ENCODE measurements at regions not wholly inside any gene's neighbourhood (a gene's known extent, or its start where the extent isn't known, plus 50 kb on each side); places are given as distances from the start of the nearest gene placed in this dataset.
"Not testable (repeated sequence)": the region's sequence is repeated elsewhere in the genome, so short reads cannot be mapped to it uniquely, and the experiment has no call there.

GRCh38 chr4:24208691-24209090, 318.8 kb upstream of the PPARGC1A start:
- DNase-seq = no peak

GRCh38 chr4:24204708-24205107, 314.9 kb upstream of the PPARGC1A start:
- DNase-seq = not testable (repeated sequence)

GRCh38 chr4:24203926-24204325, 314.1 kb upstream of the PPARGC1A start:
- no peak for DNase-seq

- DNase-seq = no peak
Measured at GRCh38 chr4:24202579-24202978, 312.7 kb upstream of the PPARGC1A start.

- DNase-seq = no peak
Measured at GRCh38 chr4:24197955-24198354, 308.1 kb upstream of the PPARGC1A start.

- no peak for DNase-seq
Measured at GRCh38 chr4:24196785-24197184, 306.9 kb upstream of the PPARGC1A start.

GRCh38 chr4:24195991-24196736, 306.3 kb upstream of the PPARGC1A start:
- DNase-seq = no peak

GRCh38 chr4:24192018-24192641, 302.3 kb upstream of the PPARGC1A start:
- no peak for DNase-seq

- DNase-seq = peak; percentile 43 to 82 (median 72)
Measured at GRCh38 chr4:24190761-24191695, 301.2 kb upstream of the PPARGC1A start.

- DNase-seq = no peak
Measured at GRCh38 chr4:24188459-24188858, 298.6 kb upstream of the PPARGC1A start.

- DNase-seq = no peak
Measured at GRCh38 chr4:24186466-24186865, 296.6 kb upstream of the PPARGC1A start.

GRCh38 chr4:24181005-24181404, 291.2 kb upstream of the PPARGC1A start:
- no peak for DNase-seq

- DNase-seq = no peak
Measured at GRCh38 chr4:24180586-24180985, 290.7 kb upstream of the PPARGC1A start.

- no peak for DNase-seq
Measured at GRCh38 chr4:24179201-24179840, 289.5 kb upstream of the PPARGC1A start.

- DNase-seq = not testable (repeated sequence)
Measured at GRCh38 chr4:24177443-24177842, 287.6 kb upstream of the PPARGC1A start.

- no peak for DNase-seq
Measured at GRCh38 chr4:24175707-24176106, 285.9 kb upstream of the PPARGC1A start.

GRCh38 chr4:24174602-24175001, 284.8 kb upstream of the PPARGC1A start:
- peak; percentile 28 to 68 (median 45) for DNase-seq

- DNase-seq = no peak
Measured at GRCh38 chr4:24172406-24172805, 282.6 kb upstream of the PPARGC1A start.

- DNase-seq = no peak
Measured at GRCh38 chr4:24169956-24170355, 280.1 kb upstream of the PPARGC1A start.

- no peak for DNase-seq
Measured at GRCh38 chr4:24168658-24169057, 278.8 kb upstream of the PPARGC1A start.

GRCh38 chr4:24166501-24166900, 276.7 kb upstream of the PPARGC1A start:
- no peak for DNase-seq

GRCh38 chr4:24164797-24165196, 274.9 kb upstream of the PPARGC1A start:
- DNase-seq = no peak

Data from muscle of back (tissue), 3 donors.